ENCODE measurements at regions not wholly inside any gene's neighbourhood (a gene's known extent, or its start where the extent isn't known, plus 50 kb on each side); places are given as distances from the start of the nearest gene placed in this dataset.

- no peak for TF ChIP-seq CTCF (IDR thresholded peaks at IDR 0.05)
- TF ChIP-seq EZH2 (IDR thresholded peaks at IDR 0.05; ENCODE audit: borderline replicate concordance, insufficient read depth, low read depth, low read length, poor library complexity, severe bottlenecking): no peak
These were observed 97.0 kb upstream of the GRIK3 start for GRCh38 chr1:37131281-37131680.
